Endothelial cell of umbilical vein (primary cell): ENCODE measurements at regions not wholly inside any gene's neighbourhood (a gene's known extent, or its start where the extent isn't known, plus 50 kb on each side); places are given as distances from the start of the nearest gene placed in this dataset.

ENCODE experiments used
- BruUV-seq: library from RNA; stranded (reverse); fragments of 400-500 nt; replicated peaks from 2 replicates; lab custom pipeline; 2021; lab: Mats Ljungman, UMichigan
- CTCF ChIA-PET: fragments of 300-600, 350-600 bp; sonication (Branson Sonifier 250); formaldehyde crosslinking; loops from one replicate; lab custom pipeline; 2021; ENCODE audit warnings: antibody characterized with exemption, inconsistent platforms; lab: Charles Lee
- POLR2A ChIA-PET: fragments of 300-600, 350-600 bp; sonication (Branson Sonifier 250); formaldehyde crosslinking; loops from one replicate; lab custom pipeline; 2021; ENCODE audit warnings: antibody characterized with exemption, inconsistent platforms; lab: Charles Lee
- DNase-seq: peaks from one replicate; pipeline ENCODE4 v3.0.0-alpha.2; 2011; ENCODE audit warnings: low read depth, low spot score
- FAIRE-seq: peaks from 2 replicates; lab custom pipeline; 2011; peaks lifted over from hg19 to GRCh38; lab: Jason Lieb, UNC
- H2AFZ ChIP-seq: 2 replicates; pipeline ENCODE4 v1.6.0; 2012; ENCODE audit warnings: low read depth, low read length, control low read depth, inconsistent platforms
- H3K27ac ChIP-seq: 2 replicates; pipeline ENCODE4 v1.5.1; 2011; ENCODE audit warnings: low read depth, mild to moderate bottlenecking, control low read depth, low read length, moderate library complexity; ENCODE audit not compliant: insufficient read depth
- H3K27me3 ChIP-seq, 2 experiments: 2 replicates each; pipeline versions ENCODE4 v1.6.0 to v1.6.1; 2011; ENCODE audit warnings: low read length in 2 of 2, mixed read lengths in 1 of 2; ENCODE audit not compliant: control insufficient read depth in 2 of 2, insufficient read depth in 2 of 2
- H3K36me3 ChIP-seq, 2 experiments: 2 replicates in 1 of 2; 3 replicates in 1 of 2; pipeline ENCODE4 v1.5.1; 2011; ENCODE audit warnings: low read length in 2 of 2, mild to moderate bottlenecking in 1 of 2, moderate library complexity in 1 of 2; ENCODE audit not compliant: control insufficient read depth in 2 of 2, insufficient read depth in 2 of 2; ENCODE audit errors: extremely low read depth in 1 of 2
- H3K4me1 ChIP-seq: 3 replicates; pipeline ENCODE4 v1.5.1; 2011; ENCODE audit warnings: mild to moderate bottlenecking, low read length; ENCODE audit not compliant: control insufficient read depth, insufficient read depth; ENCODE audit errors: extremely low read depth
- H3K4me2 ChIP-seq: 2 replicates; pipeline ENCODE4 v1.6.1; 2011; ENCODE audit warnings: low read length, control low read depth, mixed read lengths; ENCODE audit not compliant: insufficient read depth
- H3K4me3 ChIP-seq, 3 experiments: fragments of 200-600 bp in 1 of 3; sonication (generic), shearing (Covaris generic) in 1 of 3; replicated peaks in 1 of 3; 2 replicates each; pipeline ENCODE4 v1.5.1; 2011 to 2016; ENCODE audit warnings: control low read depth in 3 of 3, low read length in 3 of 3, mild to moderate bottlenecking in 2 of 3, inconsistent platforms in 1 of 3, low read depth in 1 of 3, moderate library complexity in 1 of 3; ENCODE audit not compliant: insufficient read depth in 1 of 3
- H3K79me2 ChIP-seq: 2 replicates; pipeline ENCODE4 v1.6.0; 2012; ENCODE audit warnings: low read length, inconsistent platforms; ENCODE audit not compliant: control insufficient read depth, insufficient read depth
- H3K9ac ChIP-seq: replicated peaks from 2 replicates; pipeline ENCODE3; 2011; ENCODE audit warnings: low read length, control low read depth; ENCODE audit not compliant: insufficient read depth; ENCODE audit errors: extremely low read depth
- H3K9me1 ChIP-seq: replicated peaks from 3 replicates; pipeline ENCODE4 v1.6.0; 2011; ENCODE audit warnings: mild to moderate bottlenecking, low read length; ENCODE audit not compliant: control insufficient read depth, insufficient read depth; ENCODE audit errors: extremely low read depth
- H3K9me3 ChIP-seq: replicated peaks from 2 replicates; pipeline ENCODE4 v1.5.1; 2012; ENCODE audit warnings: low read length, inconsistent platforms; ENCODE audit not compliant: control insufficient read depth, insufficient read depth
- H4K20me1 ChIP-seq: replicated peaks from 2 replicates; pipeline ENCODE3; 2011; ENCODE audit warnings: mild to moderate bottlenecking, low read length; ENCODE audit not compliant: control insufficient read depth, insufficient read depth; ENCODE audit errors: extremely low read depth
- EZH2 ChIP-seq: IDR thresholded peaks from 2 replicates; pipeline ENCODE4 v1.6.1; 2012; ENCODE audit warnings: borderline replicate concordance, low read depth, mild to moderate bottlenecking, moderate library complexity, low read length, inconsistent platforms; ENCODE audit not compliant: severe bottlenecking
- FOS ChIP-seq: IDR thresholded peaks from 2 replicates; pipeline ENCODE4 v1.6.1; 2011; ENCODE audit warnings: mild to moderate bottlenecking, low read length, moderate library complexity, borderline replicate concordance; ENCODE audit not compliant: insufficient read depth
- GATA2 ChIP-seq: IDR thresholded peaks from 2 replicates; pipeline ENCODE4 v1.7.0; 2011; ENCODE audit warnings: low read depth, mild to moderate bottlenecking, moderate library complexity, mixed read lengths, low read length; ENCODE audit not compliant: insufficient read length, insufficient read depth
- JUN ChIP-seq: IDR thresholded peaks from 2 replicates; pipeline ENCODE4 v1.6.1; 2011; ENCODE audit warnings: borderline replicate concordance, low read depth; ENCODE audit not compliant: insufficient read length, insufficient read depth
- MYC ChIP-seq: IDR thresholded peaks from one replicate; pipeline ENCODE4 v1.6.1; 2011; ENCODE audit warnings: mild to moderate bottlenecking, low read depth, low read length
- POLR2A ChIP-seq: IDR thresholded peaks from 2 replicates; pipeline ENCODE4 v1.6.1; 2012; ENCODE audit warnings: low read depth, mild to moderate bottlenecking, control low read depth, low read length
- POLR2AphosphoS5 ChIP-seq: IDR thresholded peaks from 2 replicates; pipeline ENCODE4 v1.6.1; 2012; ENCODE audit warnings: low read depth, mild to moderate bottlenecking, control low read depth, low read length, moderate library complexity; ENCODE audit not compliant: insufficient read depth
- dilution Hi-C: fragments of 300-500 bp; cut with MboI; formaldehyde crosslinking; loops from one replicate; pipeline ENCODE4 v1.15.0; 2019; ENCODE audit warnings: low sequenced_read_pairs; ENCODE audit not compliant: extremely low pct_ligation_motif_present
- intact Hi-C: fragments of 100-400 bp; cut with micrococcal nuclease; formaldehyde crosslinking; loops from one replicate; pipeline ENCODE4 v1.10.0; 2022
- TF ChIP-seq, protein P1 (sequence below), 2 donors: IDR thresholded peaks; 1 replicate in 1 of 2; 2 replicates in 1 of 2; pipeline ENCODE4 v1.5.1; 2011; ENCODE audit warnings: low read length in 2 of 2, mild to moderate bottlenecking in 2 of 2, moderate library complexity in 2 of 2, control low read depth in 1 of 2, inconsistent platforms in 1 of 2, low read depth in 1 of 2; ENCODE audit not compliant: insufficient read depth in 1 of 2; ENCODE audit errors: extremely low read depth in 1 of 2
- TF ChIP-seq, protein P2 (sequence below): IDR thresholded peaks from 2 replicates; pipeline ENCODE4 v1.6.1; 2011; ENCODE audit not compliant: insufficient read depth, insufficient read length

DNA sequence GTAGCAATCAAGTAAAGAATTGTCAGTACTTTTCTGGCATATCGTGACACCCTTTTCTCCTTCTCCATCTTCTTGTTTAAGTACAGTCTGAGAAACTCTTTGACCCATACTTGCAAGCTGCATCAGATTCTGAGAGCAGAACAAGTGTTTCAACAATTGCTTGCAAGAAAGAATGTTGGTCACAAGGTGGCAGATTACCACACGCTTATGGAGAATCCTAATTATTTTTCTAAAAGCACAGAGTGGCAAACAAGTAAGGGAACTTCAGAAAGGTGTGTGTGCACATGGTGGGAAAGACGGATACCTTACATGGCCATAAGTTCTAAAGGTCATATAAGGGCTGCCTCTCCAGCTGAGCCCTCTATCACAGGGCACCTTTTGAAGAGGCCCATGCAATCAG lies 136.4 kb upstream of the FGF13 start:
- ChIA-PET POLR2A (no interaction called here), CTCF (no interaction called here)
- H3K9ac ChIP-seq: no peak overlapping the region
- H3K9me1 ChIP-seq: no peaks in the 10 kb centered on the region
- H3K27me3 ChIP-seq: no peaks in the 10 kb centered on the region
- no peak overlapping the region for H3K4me2 ChIP-seq
- H2AFZ ChIP-seq: no peak overlapping the region
- H3K27ac ChIP-seq: no peak overlapping the region
- H3K9me3 ChIP-seq: no peaks in the 10 kb centered on the region
- dilution Hi-C loops (no loop called here), intact Hi-C loops (no loop called here)
- H3K79me2 ChIP-seq: no peaks in the 10 kb centered on the region
- no TSS peak for BruUV-seq
- no peak for DNase-seq
- no peaks in the 10 kb centered on the region for H3K36me3 ChIP-seq
- H3K4me3 ChIP-seq: no peak overlapping the region
- TF ChIP-seq, protein P1, sequence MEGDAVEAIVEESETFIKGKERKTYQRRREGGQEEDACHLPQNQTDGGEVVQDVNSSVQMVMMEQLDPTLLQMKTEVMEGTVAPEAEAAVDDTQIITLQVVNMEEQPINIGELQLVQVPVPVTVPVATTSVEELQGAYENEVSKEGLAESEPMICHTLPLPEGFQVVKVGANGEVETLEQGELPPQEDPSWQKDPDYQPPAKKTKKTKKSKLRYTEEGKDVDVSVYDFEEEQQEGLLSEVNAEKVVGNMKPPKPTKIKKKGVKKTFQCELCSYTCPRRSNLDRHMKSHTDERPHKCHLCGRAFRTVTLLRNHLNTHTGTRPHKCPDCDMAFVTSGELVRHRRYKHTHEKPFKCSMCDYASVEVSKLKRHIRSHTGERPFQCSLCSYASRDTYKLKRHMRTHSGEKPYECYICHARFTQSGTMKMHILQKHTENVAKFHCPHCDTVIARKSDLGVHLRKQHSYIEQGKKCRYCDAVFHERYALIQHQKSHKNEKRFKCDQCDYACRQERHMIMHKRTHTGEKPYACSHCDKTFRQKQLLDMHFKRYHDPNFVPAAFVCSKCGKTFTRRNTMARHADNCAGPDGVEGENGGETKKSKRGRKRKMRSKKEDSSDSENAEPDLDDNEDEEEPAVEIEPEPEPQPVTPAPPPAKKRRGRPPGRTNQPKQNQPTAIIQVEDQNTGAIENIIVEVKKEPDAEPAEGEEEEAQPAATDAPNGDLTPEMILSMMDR (IDR thresholded peaks at IDR 0.05; ENCODE audit: extremely low read depth in 1 of 2, insufficient read depth in 1 of 2, low read depth in 1 of 2, low read length in 2 of 2): no peak
- TF ChIP-seq POLR2AphosphoS5: no peak
- TF ChIP-seq MYC: no peak
- no peak for TF ChIP-seq EZH2
- no peak for TF ChIP-seq JUN
- TF ChIP-seq POLR2A: no peak
- TF ChIP-seq, protein P2, sequence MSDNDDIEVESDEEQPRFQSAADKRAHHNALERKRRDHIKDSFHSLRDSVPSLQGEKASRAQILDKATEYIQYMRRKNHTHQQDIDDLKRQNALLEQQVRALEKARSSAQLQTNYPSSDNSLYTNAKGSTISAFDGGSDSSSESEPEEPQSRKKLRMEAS: no peak
- TF ChIP-seq GATA2: no peak
- TF ChIP-seq FOS: no peak
- FAIRE-seq: no peak
- H4K20me1 ChIP-seq: no peaks in the 10 kb centered on the region
- no peaks in the 10 kb centered on the region for H3K4me1 ChIP-seq
